K562 (cell line): ENCODE measurements at regions not wholly inside any gene's neighbourhood (a gene's known extent, or its start where the extent isn't known, plus 50 kb on each side); places are given as distances from the start of the nearest gene placed in this dataset.

Source experiments
- ATAC-seq: fragments of 200-7000 bp; cut with Tn5 transposase; 3 replicates; pipeline ENCODE4 v1.9.1; 2020; ENCODE audit warnings: moderate library complexity
- BruUV-seq: library from RNA; stranded (reverse); fragments of 400-500 nt; replicated peaks from 2 replicates; lab custom pipeline; 2021; lab: Mats Ljungman, UMichigan
- CTCF ChIA-PET: fragments of 300-600 bp; formaldehyde crosslinking; extraction: SDS; loops from one replicate; lab custom pipeline; 2021; ENCODE audit warnings: low intra/inter-chr PET ratio; lab: Yijun Ruan, JAX
- POLR2A ChIA-PET: fragments of 300-600, 350-650 bp; sonication (Branson Sonifier 250); formaldehyde crosslinking; extraction: SDS; loops from one replicate; lab custom pipeline; 2021; ENCODE audit warnings: antibody characterized with exemption, inconsistent platforms; lab: Yijun Ruan, JAX
- DNase-seq, 4 experiments: peaks; one replicate each; pipeline versions ENCODE4 v3.0.0 to v3.0.0-alpha.2; 2011 to 2018; ENCODE audit warnings: low spot score in 3 of 4, mixed read lengths in 3 of 4; ENCODE audit errors: extremely low read depth in 1 of 4
- FAIRE-seq: peaks from 2 replicates; lab custom pipeline; 2011; peaks lifted over from hg19 to GRCh38; lab: Jason Lieb, UNC
- H2AFZ ChIP-seq: 2 replicates; pipeline ENCODE4 v1.6.0; 2011; ENCODE audit warnings: low read depth, low read length, control low read depth, inconsistent platforms
- H3K27ac ChIP-seq: fragments of 200-600 bp; 3 replicates; pipeline ENCODE4 v1.8.0; 2011; ENCODE audit warnings: low read depth, mild to moderate bottlenecking, control low read depth, inconsistent platforms, low read length, moderate library complexity, mixed read lengths; ENCODE audit errors: extremely low read depth
- H3K27me3 ChIP-seq, 2 experiments: fragments of 300-600 bp in 1 of 2; 2 replicates in 1 of 2; 3 replicates in 1 of 2; pipeline versions ENCODE4 v1.6.0 to v1.8.0; 2011; ENCODE audit warnings: inconsistent platforms in 2 of 2, low read length in 2 of 2, mild to moderate bottlenecking in 1 of 2, mixed read lengths in 1 of 2, moderate library complexity in 1 of 2; ENCODE audit not compliant: control insufficient read depth in 2 of 2, insufficient read depth in 2 of 2
- H3K36me3 ChIP-seq: fragments of 300-600 bp; 3 replicates; pipeline ENCODE4 v1.8.0; 2011; ENCODE audit warnings: mild to moderate bottlenecking, low read length, inconsistent platforms; ENCODE audit not compliant: control insufficient read depth, insufficient read depth
- H3K4me1 ChIP-seq, 2 experiments: fragments of 200-600 bp in 1 of 2; replicated peaks in 1 of 2; 2 replicates in 1 of 2; 3 replicates in 1 of 2; pipeline versions ENCODE4 v1.5.1 to v1.8.0; 2011; ENCODE audit warnings: inconsistent platforms in 2 of 2, low read length in 2 of 2, mild to moderate bottlenecking in 1 of 2, mixed read lengths in 1 of 2, moderate library complexity in 1 of 2; ENCODE audit not compliant: control insufficient read depth in 2 of 2, insufficient read depth in 2 of 2
- H3K4me2 ChIP-seq: 2 replicates; pipeline ENCODE4 v1.6.1; 2011; ENCODE audit warnings: low read length, control low read depth, inconsistent platforms, mixed read lengths; ENCODE audit not compliant: insufficient read depth
- H3K4me3 ChIP-seq: fragments of 200-600 bp; sonication (generic), shearing (Covaris generic); 2 replicates; pipeline ENCODE4 v1.5.1; 2016; ENCODE audit warnings: control low read depth, inconsistent platforms
- H3K79me2 ChIP-seq: fragments of 200-600 bp; 3 replicates; pipeline ENCODE4 v1.8.0; 2011; ENCODE audit warnings: low read length, inconsistent platforms; ENCODE audit not compliant: control insufficient read depth, insufficient read depth
- H3K9ac ChIP-seq, 2 experiments: 2 replicates each; pipeline versions ENCODE4 v1.6.0 to v1.6.1; 2011; ENCODE audit warnings: low read depth in 2 of 2, low read length in 2 of 2, control low read depth in 1 of 2, inconsistent platforms in 1 of 2, mild to moderate bottlenecking in 1 of 2, mixed read lengths in 1 of 2; ENCODE audit not compliant: insufficient read depth in 1 of 2
- H3K9me1 ChIP-seq: one replicate; pipeline ENCODE4 v1.6.0; 2011; ENCODE audit warnings: inconsistent platforms, mild to moderate bottlenecking, low read length, moderate library complexity; ENCODE audit not compliant: control insufficient read depth, insufficient read depth
- H3K9me3 ChIP-seq: replicated peaks from 2 replicates; pipeline ENCODE4 v1.5.1; 2011; ENCODE audit warnings: low read depth, low read length, inconsistent platforms; ENCODE audit not compliant: control insufficient read depth, insufficient read depth
- H4K20me1 ChIP-seq: replicated peaks from 2 replicates; pipeline ENCODE4 v1.6.1; 2011; ENCODE audit warnings: low read length, inconsistent platforms, mixed read lengths; ENCODE audit not compliant: control insufficient read depth, insufficient read depth
- C11orf30 ChIP-seq: fragments of 450-650 bp; IDR thresholded peaks from 2 replicates; pipeline ENCODE4 v1.6.1; 2016; ENCODE audit warnings: low read depth, mild to moderate bottlenecking
- CREB1 ChIP-seq, 2 experiments: sonication (generic) in 1 of 2; formaldehyde crosslinking in 1 of 2; IDR thresholded peaks; 2 replicates each; pipeline versions ENCODE4 v1.6.1 to v1.8.0; 2012 to 2022; ENCODE audit warnings: inconsistent platforms in 1 of 2, mild to moderate bottlenecking in 1 of 2, missing genetic modification reagents in 1 of 2, moderate library complexity in 1 of 2
- EZH2 ChIP-seq: IDR thresholded peaks from 2 replicates; pipeline ENCODE4 v1.6.1; 2012; ENCODE audit warnings: low read depth, mild to moderate bottlenecking, inconsistent platforms, low read length, borderline replicate concordance
- HDAC3 ChIP-seq: fragments of 450-650 bp; IDR thresholded peaks from 2 replicates; pipeline ENCODE4 v1.6.1; 2018; ENCODE audit warnings: borderline replicate concordance, mild to moderate bottlenecking, moderate library complexity; ENCODE audit not compliant: partially characterized antibody
- NCOA6 ChIP-seq: fragments of 450-650 bp; IDR thresholded peaks from 2 replicates; pipeline ENCODE4 v1.6.1; 2017; ENCODE audit warnings: mild to moderate bottlenecking
- NFIC ChIP-seq: fragments of 450-650 bp; IDR thresholded peaks from 2 replicates; pipeline ENCODE4 v1.6.1; 2017; ENCODE audit warnings: mild to moderate bottlenecking, inconsistent platforms
- RBBP5 ChIP-seq: fragments of 200-600 bp; sonication (generic); IDR thresholded peaks from 2 replicates; pipeline ENCODE4 v1.6.1; 2012; ENCODE audit warnings: borderline replicate concordance, mild to moderate bottlenecking, low read length, control low read depth, inconsistent platforms; ENCODE audit not compliant: insufficient read depth, poor library complexity, severe bottlenecking
- SMARCE1 ChIP-seq: fragments of 450-650 bp; IDR thresholded peaks from 2 replicates; pipeline ENCODE4 v1.7.1; 2016; ENCODE audit warnings: mild to moderate bottlenecking
- ZNF124 ChIP-seq: sonication (generic); formaldehyde crosslinking; IDR thresholded peaks from 2 replicates; pipeline ENCODE4 v1.8.1; 2022; ENCODE audit warnings: missing genetic modification reagents
- WGBS: fragments of 100-300 bp; shearing (Covaris generic); methylation state at CpG from one replicate; pipeline ENCODE4 v1.1.6; 2016; ENCODE audit warnings: low coverage, mixed read lengths; ENCODE audit not compliant: insufficient coverage; ENCODE audit errors: missing lambda C conversion rate; 5-methylcytosine and 5-hydroxymethylcytosine counted together
- in situ Hi-C: fragments of 300-500 bp; cut with MboI; formaldehyde crosslinking; loops from 4 replicates; pipeline ENCODE4 v1.15.0; 2018; ENCODE audit warnings: inconsistent platforms, mixed read lengths
- intact Hi-C: fragments of 100-400 bp; cut with micrococcal nuclease; formaldehyde crosslinking; loops from 2 replicates; pipeline ENCODE4 v1.14.2; 2022
- TF ChIP-seq, protein P1 (sequence below): sonication (generic); IDR thresholded peaks from 2 replicates; pipeline ENCODE4 v1.6.1; 2016
- TF ChIP-seq, protein P2 (sequence below), 2 experiments: fragments of 450-650 bp in 1 of 2; sonication (generic) in 1 of 2; formaldehyde crosslinking; conservative IDR thresholded peaks; 2 replicates each; pipeline versions ENCODE4 v1.4.0 to v1.8.1; 2020 to 2022; ENCODE audit warnings: mild to moderate bottlenecking in 1 of 2, missing genetic modification reagents in 1 of 2
- TF ChIP-seq, protein P3 (sequence below): fragments of 450-650 bp; formaldehyde crosslinking; IDR thresholded peaks from 2 replicates; pipeline ENCODE4 v1.4.0; 2020; ENCODE audit warnings: mild to moderate bottlenecking, moderate library complexity
- TF ChIP-seq, protein P4 (sequence below): fragments of 450-650 bp; conservative IDR thresholded peaks from 2 replicates; pipeline ENCODE4 v1.6.1; 2016; ENCODE audit warnings: missing genetic modification characterization, low read depth, mild to moderate bottlenecking, missing compliant biosample characterization, moderate library complexity
- TF ChIP-seq, protein P5 (sequence below): fragments of 450-650 bp; IDR thresholded peaks from 2 replicates; pipeline ENCODE4 v1.6.1; 2016
- TF ChIP-seq, protein P6 (sequence below): sonication (generic); formaldehyde crosslinking; IDR thresholded peaks from 2 replicates; pipeline ENCODE4 v1.8.0; 2022; ENCODE audit warnings: mild to moderate bottlenecking, missing genetic modification reagents

DNA sequence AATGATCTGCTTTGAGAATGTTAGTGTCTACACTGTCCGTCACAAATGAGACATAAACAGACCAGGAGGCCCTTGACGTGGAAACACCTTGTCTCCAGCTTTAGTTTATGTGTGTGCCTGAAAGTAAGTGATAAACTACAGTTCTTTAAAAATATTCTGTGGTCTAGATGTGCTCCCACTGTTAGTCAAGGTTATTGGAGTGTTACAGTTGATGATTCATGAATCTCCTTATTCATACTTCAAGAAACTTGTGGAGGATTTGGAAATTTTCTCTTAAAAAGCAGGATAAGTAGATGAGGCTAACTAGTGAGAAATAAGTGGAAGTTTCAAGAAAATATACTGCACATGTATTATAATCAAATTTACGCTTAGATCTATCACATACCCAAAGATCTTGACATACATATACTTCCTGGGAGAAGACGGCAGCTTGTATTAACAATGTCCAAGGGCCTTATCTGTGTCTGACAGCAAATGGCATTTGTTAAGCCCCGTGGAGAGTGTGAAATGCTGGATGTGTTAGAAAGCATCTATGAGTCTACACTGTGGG lies 90.5 kb upstream of the MBOAT1 start:
- peak; percentile 84 for FAIRE-seq
- TF ChIP-seq, protein P1, sequence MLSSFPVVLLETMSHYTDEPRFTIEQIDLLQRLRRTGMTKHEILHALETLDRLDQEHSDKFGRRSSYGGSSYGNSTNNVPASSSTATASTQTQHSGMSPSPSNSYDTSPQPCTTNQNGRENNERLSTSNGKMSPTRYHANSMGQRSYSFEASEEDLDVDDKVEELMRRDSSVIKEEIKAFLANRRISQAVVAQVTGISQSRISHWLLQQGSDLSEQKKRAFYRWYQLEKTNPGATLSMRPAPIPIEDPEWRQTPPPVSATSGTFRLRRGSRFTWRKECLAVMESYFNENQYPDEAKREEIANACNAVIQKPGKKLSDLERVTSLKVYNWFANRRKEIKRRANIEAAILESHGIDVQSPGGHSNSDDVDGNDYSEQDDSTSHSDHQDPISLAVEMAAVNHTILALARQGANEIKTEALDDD: peak; percentile 77
- TF ChIP-seq, protein P2, sequence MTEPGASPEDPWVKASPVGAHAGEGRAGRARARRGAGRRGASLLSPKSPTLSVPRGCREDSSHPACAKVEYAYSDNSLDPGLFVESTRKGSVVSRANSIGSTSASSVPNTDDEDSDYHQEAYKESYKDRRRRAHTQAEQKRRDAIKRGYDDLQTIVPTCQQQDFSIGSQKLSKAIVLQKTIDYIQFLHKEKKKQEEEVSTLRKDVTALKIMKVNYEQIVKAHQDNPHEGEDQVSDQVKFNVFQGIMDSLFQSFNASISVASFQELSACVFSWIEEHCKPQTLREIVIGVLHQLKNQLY (CRISPR knock-in tag; conservative IDR thresholded peaks at IDR 0.05): no peak
- TF ChIP-seq, protein P3, sequence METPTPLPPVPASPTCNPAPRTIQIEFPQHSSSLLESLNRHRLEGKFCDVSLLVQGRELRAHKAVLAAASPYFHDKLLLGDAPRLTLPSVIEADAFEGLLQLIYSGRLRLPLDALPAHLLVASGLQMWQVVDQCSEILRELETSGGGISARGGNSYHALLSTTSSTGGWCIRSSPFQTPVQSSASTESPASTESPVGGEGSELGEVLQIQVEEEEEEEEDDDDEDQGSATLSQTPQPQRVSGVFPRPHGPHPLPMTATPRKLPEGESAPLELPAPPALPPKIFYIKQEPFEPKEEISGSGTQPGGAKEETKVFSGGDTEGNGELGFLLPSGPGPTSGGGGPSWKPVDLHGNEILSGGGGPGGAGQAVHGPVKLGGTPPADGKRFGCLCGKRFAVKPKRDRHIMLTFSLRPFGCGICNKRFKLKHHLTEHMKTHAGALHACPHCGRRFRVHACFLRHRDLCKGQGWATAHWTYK: peak; percentile 37; the same call in 1 of the 2 replicates
- TF ChIP-seq C11orf30 (0 out of 2 replicates have a peak, but pooled peaks have one; percentile 21), EZH2 (no peak), SMARCE1 (peak; percentile 76; the same call in 1 of the 2 replicates), NCOA6 (peak; percentile 66), CREB1 (IDR thresholded peaks at IDR 0.05) (peak; percentile 50; the same call in 1 of the 2 replicates), CREB1 (CRISPR knock-in tag; IDR thresholded peaks at IDR 0.05) (no peak), HDAC3 (peak; percentile 71), RBBP5 (peak; percentile 28), ZNF124 (CRISPR knock-in tag) (no peak), NFIC (peak; percentile 50; the same call in 1 of the 2 replicates)
- TF ChIP-seq, protein P4, sequence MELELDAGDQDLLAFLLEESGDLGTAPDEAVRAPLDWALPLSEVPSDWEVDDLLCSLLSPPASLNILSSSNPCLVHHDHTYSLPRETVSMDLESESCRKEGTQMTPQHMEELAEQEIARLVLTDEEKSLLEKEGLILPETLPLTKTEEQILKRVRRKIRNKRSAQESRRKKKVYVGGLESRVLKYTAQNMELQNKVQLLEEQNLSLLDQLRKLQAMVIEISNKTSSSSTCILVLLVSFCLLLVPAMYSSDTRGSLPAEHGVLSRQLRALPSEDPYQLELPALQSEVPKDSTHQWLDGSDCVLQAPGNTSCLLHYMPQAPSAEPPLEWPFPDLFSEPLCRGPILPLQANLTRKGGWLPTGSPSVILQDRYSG: no peak
- TF ChIP-seq, protein P5, sequence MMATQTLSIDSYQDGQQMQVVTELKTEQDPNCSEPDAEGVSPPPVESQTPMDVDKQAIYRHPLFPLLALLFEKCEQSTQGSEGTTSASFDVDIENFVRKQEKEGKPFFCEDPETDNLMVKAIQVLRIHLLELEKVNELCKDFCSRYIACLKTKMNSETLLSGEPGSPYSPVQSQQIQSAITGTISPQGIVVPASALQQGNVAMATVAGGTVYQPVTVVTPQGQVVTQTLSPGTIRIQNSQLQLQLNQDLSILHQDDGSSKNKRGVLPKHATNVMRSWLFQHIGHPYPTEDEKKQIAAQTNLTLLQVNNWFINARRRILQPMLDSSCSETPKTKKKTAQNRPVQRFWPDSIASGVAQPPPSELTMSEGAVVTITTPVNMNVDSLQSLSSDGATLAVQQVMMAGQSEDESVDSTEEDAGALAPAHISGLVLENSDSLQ: peak; percentile 69
- TF ChIP-seq, protein P6, sequence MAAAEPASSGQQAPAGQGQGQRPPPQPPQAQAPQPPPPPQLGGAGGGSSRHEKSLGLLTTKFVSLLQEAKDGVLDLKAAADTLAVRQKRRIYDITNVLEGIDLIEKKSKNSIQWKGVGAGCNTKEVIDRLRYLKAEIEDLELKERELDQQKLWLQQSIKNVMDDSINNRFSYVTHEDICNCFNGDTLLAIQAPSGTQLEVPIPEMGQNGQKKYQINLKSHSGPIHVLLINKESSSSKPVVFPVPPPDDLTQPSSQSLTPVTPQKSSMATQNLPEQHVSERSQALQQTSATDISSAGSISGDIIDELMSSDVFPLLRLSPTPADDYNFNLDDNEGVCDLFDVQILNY: no peak

More for the DNA sequence above, 90.5 kb upstream of the MBOAT1 start:
- BruUV-seq: no TSS peak
- Histone ChIP-seq H3K27me3 (no peaks in the 10 kb centered on the region), H3K27ac (peak overlapping the region; percentile 70), H3K4me2 (peak overlapping the region; percentile 13), H3K9me1 (no peaks in the 10 kb centered on the region), H3K4me1 (peaks cover 14 to 18% of the 10 kb centered on the region in 2 experiments; a peak in 4 of 5 replicates), H2AFZ (peak overlapping the region; percentile 64), H3K36me3 (no peaks in the 10 kb centered on the region), H3K9me3 (peaks cover 4% of the 10 kb centered on the region; the same call in 1 of the 2 replicates), H3K79me2 (no peaks in the 10 kb centered on the region), H3K4me3 (no peak overlapping the region), H3K9ac (peak overlapping the region in 1 of 2 experiments; percentile 29; a peak in 1 of 4 replicates), H4K20me1 (no peaks in the 10 kb centered on the region)
- WGBS: 2% methylated on average over 5 of the region's 5 CpGs
- intact Hi-C loops (no loop called here), in situ Hi-C loops (no loop called here)
- ChIA-PET POLR2A (interaction anchor here (0.7 to 1.3 kb wide), 4 partner anchors 9 to 203 kb away, joined by 3 to 4 read pairs (median 3); no protein-coding TSS in a partner anchor), CTCF (no interaction called here)
- DNase-seq: peak; percentile 58 to 91 (median 70)
- ATAC-seq: peak; percentile 95
